WTC11 (cell line): ENCODE measurements at regions not wholly inside any gene's neighbourhood (a gene's known extent, or its start where the extent isn't known, plus 50 kb on each side); places are given as distances from the start of the nearest gene placed in this dataset.

Experiments used
- ATAC-seq: fragments of 200-7000 bp; cut with Tn5 transposase; 2 replicates; pipeline ENCODE4 v1.10.0; 2021; ENCODE audit warnings: mild to moderate bottlenecking, moderate library complexity
- CTCF ChIA-PET: fragments of 300-600 bp; sonication (Branson Sonifier 250); formaldehyde crosslinking; loops from one replicate; lab custom pipeline; 2021; ENCODE audit warnings: antibody characterized with exemption; lab: Charles Lee
- POLR2A ChIA-PET: fragments of 350-600 bp; sonication (Branson Sonifier 250); formaldehyde crosslinking; loops from one replicate; lab custom pipeline; 2021; ENCODE audit warnings: antibody characterized with exemption; lab: Charles Lee
- DNase-seq: peaks from one replicate; pipeline ENCODE4 v3.0.0; 2021; ENCODE audit warnings: low spot score
- H3K27ac Mint-ChIP-seq: 2 replicates; pipeline ENCODE4 v1.8.0; 2021; ENCODE audit warnings: mixed read lengths
- H3K27me3 Mint-ChIP-seq: 2 replicates; pipeline ENCODE4 v1.8.0; 2021; ENCODE audit warnings: low read depth, mild to moderate bottlenecking, moderate library complexity, mixed read lengths
- H3K36me3 Mint-ChIP-seq: 2 replicates; pipeline ENCODE4 v1.8.0; 2021; ENCODE audit warnings: mixed read lengths
- H3K4me1 Mint-ChIP-seq: 2 replicates; pipeline ENCODE4 v1.8.0; 2022; ENCODE audit warnings: mixed read lengths
- H3K4me3 Mint-ChIP-seq: 2 replicates; pipeline ENCODE4 v1.8.0; 2021; ENCODE audit warnings: mild to moderate bottlenecking, moderate library complexity, mixed read lengths
- H3K9me3 Mint-ChIP-seq: 2 replicates; pipeline ENCODE4 v1.8.0; 2021; ENCODE audit warnings: mixed read lengths
- CREM ChIP-seq: sonication (generic); formaldehyde crosslinking; IDR thresholded peaks from 2 replicates; pipeline ENCODE4 v1.8.1; 2022; ENCODE audit warnings: mild to moderate bottlenecking, missing genetic modification reagents, moderate library complexity
- E2F4 ChIP-seq: sonication (generic); formaldehyde crosslinking; IDR thresholded peaks from 2 replicates; pipeline ENCODE4 v1.8.1; 2022; ENCODE audit warnings: low read depth, mild to moderate bottlenecking, moderate library complexity, missing genetic modification reagents, borderline replicate concordance
- ETV6 ChIP-seq: sonication (generic); formaldehyde crosslinking; IDR thresholded peaks from 2 replicates; pipeline ENCODE4 v1.8.1; 2022; ENCODE audit warnings: mild to moderate bottlenecking, missing genetic modification reagents
- GRHL2 ChIP-seq: fragments of 250-450 bp; sonication (Bioruptor Pico); IDR thresholded peaks from 2 replicates; pipeline ENCODE4 v1.8.0; 2022; ENCODE audit warnings: mild to moderate bottlenecking, moderate library complexity; ENCODE audit not compliant: insufficient replicate concordance, severe bottlenecking
- GTF2I ChIP-seq: fragments of 250-450 bp; sonication (Bioruptor Pico); conservative IDR thresholded peaks from 2 replicates; pipeline ENCODE4 v1.4.0; 2021; ENCODE audit warnings: mild to moderate bottlenecking
- HMGXB4 ChIP-seq: sonication (generic); formaldehyde crosslinking; IDR thresholded peaks from 2 replicates; pipeline ENCODE4 v1.8.1; 2023; ENCODE audit warnings: mild to moderate bottlenecking, moderate library complexity, missing genetic modification reagents
- IRF1 ChIP-seq: sonication (generic); formaldehyde crosslinking; IDR thresholded peaks from 2 replicates; pipeline ENCODE4 v1.8.0; 2023; ENCODE audit warnings: missing genetic modification reagents
- KAT7 ChIP-seq: sonication (generic); formaldehyde crosslinking; IDR thresholded peaks from 2 replicates; pipeline ENCODE4 v1.8.1; 2023; ENCODE audit warnings: missing genetic modification reagents, mild to moderate bottlenecking, borderline replicate concordance
- MAX ChIP-seq: sonication (generic); formaldehyde crosslinking; IDR thresholded peaks from 2 replicates; pipeline ENCODE4 v1.8.0; 2022; ENCODE audit warnings: mild to moderate bottlenecking, missing genetic modification reagents
- MXD4 ChIP-seq: fragments of 250-450 bp; sonication (Bioruptor Pico); IDR thresholded peaks from 2 replicates; pipeline ENCODE4 v1.8.0; 2021; ENCODE audit warnings: mild to moderate bottlenecking, moderate library complexity, borderline replicate concordance
- NFE2L1 ChIP-seq: sonication (generic); formaldehyde crosslinking; IDR thresholded peaks from 2 replicates; pipeline ENCODE4 v1.8.1; 2023; ENCODE audit warnings: missing genetic modification reagents
- NFYB ChIP-seq: sonication (generic); formaldehyde crosslinking; conservative IDR thresholded peaks from 2 replicates; pipeline ENCODE4 v1.8.0; 2022; ENCODE audit warnings: low read depth, missing genetic modification reagents
- NR2C2 ChIP-seq: sonication (generic); formaldehyde crosslinking; IDR thresholded peaks from 2 replicates; pipeline ENCODE4 v1.8.0; 2022; ENCODE audit warnings: mild to moderate bottlenecking, missing genetic modification reagents
- PRDM15 ChIP-seq: sonication (generic); formaldehyde crosslinking; IDR thresholded peaks from 2 replicates; pipeline ENCODE4 v1.8.0; 2022; ENCODE audit warnings: missing genetic modification reagents
- RORB ChIP-seq: fragments of 250-450 bp; sonication (Bioruptor Pico); IDR thresholded peaks from 2 replicates; pipeline ENCODE4 v1.9.0; 2021; ENCODE audit warnings: mild to moderate bottlenecking
- STAT6 ChIP-seq: sonication (generic); formaldehyde crosslinking; conservative IDR thresholded peaks from 2 replicates; pipeline ENCODE4 v1.8.1; 2023; ENCODE audit warnings: mild to moderate bottlenecking, low read depth, missing genetic modification reagents, moderate library complexity
- TEAD4 ChIP-seq: sonication (generic); formaldehyde crosslinking; IDR thresholded peaks from 2 replicates; pipeline ENCODE4 v1.8.0; 2022; ENCODE audit warnings: mild to moderate bottlenecking, missing genetic modification reagents
- ZBTB43 ChIP-seq: sonication (generic); formaldehyde crosslinking; IDR thresholded peaks from 2 replicates; pipeline ENCODE4 v1.8.1; 2023; ENCODE audit warnings: mild to moderate bottlenecking, missing genetic modification reagents
- ZNF219 ChIP-seq: sonication (generic); formaldehyde crosslinking; IDR thresholded peaks from 2 replicates; pipeline ENCODE4 v1.8.0; 2023; ENCODE audit warnings: missing genetic modification reagents, mild to moderate bottlenecking, borderline replicate concordance
- ZNF232 ChIP-seq: sonication (generic); formaldehyde crosslinking; IDR thresholded peaks from 2 replicates; pipeline ENCODE4 v1.8.0; 2022; ENCODE audit warnings: mild to moderate bottlenecking, missing genetic modification reagents
- ZNF317 ChIP-seq: sonication (generic); formaldehyde crosslinking; IDR thresholded peaks from 2 replicates; pipeline ENCODE4 v1.8.1; 2023; ENCODE audit warnings: low read depth, mild to moderate bottlenecking, moderate library complexity, missing genetic modification reagents, borderline replicate concordance
- ZNF425 ChIP-seq: fragments of 250-450 bp; sonication (Bioruptor Pico); conservative IDR thresholded peaks from 2 replicates; pipeline ENCODE4 v1.9.0; 2021; ENCODE audit warnings: mild to moderate bottlenecking

DNA sequence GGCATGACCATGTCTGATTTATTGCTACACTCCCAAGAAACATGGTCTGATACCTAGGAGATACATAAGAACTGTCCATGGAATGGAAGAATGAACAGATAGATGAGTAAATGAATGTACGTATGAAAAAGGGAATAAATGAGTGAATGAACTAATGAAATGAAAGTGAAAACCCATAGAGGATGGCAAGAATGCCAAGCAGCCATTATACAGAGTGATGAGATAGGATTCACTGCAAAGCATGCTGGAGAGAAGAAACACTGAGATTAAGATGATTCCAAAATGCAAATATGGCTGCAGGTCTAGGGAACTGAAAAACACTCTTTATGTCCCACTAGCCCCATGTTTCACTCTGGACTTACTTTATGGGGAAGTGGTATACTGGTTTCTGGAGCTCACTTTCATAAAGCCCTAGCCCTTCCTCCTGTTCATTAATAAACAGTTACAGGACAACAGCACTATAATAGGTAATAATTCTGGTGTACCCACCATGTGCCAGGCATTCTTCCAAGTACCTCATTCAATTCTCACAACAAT, 170.3 kb upstream of the RAD23B start:
- CTCF ChIA-PET = no interaction called here
- H3K4me3 Mint-ChIP-seq = no peak overlapping the region
- H3K27ac Mint-ChIP-seq = no peak overlapping the region
- no peaks in the 10 kb centered on the region for H3K36me3 Mint-ChIP-seq
- no peak for ATAC-seq
- no peaks in the 10 kb centered on the region for H3K4me1 Mint-ChIP-seq
- H3K9me3 Mint-ChIP-seq = no peaks in the 10 kb centered on the region; the same call in 1 of the 2 replicates
- no peak for DNase-seq
- TF ChIP-seq IRF1 = no peak
- no peak for TF ChIP-seq GRHL2
- TF ChIP-seq STAT6 (CRISPR knock-in tag) = no peak
- TF ChIP-seq MXD4 = no peak
- TF ChIP-seq NR2C2 (CRISPR knock-in tag) = no peak
- no peak for TF ChIP-seq MAX (CRISPR knock-in tag)
- no peak for TF ChIP-seq E2F4 (CRISPR knock-in tag)
- no peak for TF ChIP-seq ETV6
- no peak for TF ChIP-seq PRDM15
- no peak for TF ChIP-seq ZBTB43 (CRISPR knock-in tag)
- no peak for TF ChIP-seq CREM
- no peak for TF ChIP-seq GTF2I (CRISPR knock-in tag)
- no peak for TF ChIP-seq NFE2L1 (CRISPR knock-in tag)
- no peak for TF ChIP-seq RORB (CRISPR knock-in tag)
- TF ChIP-seq, all 79 proteins: peak for 0
- POLR2A ChIA-PET = no interaction called here
- no peaks in the 10 kb centered on the region for H3K27me3 Mint-ChIP-seq

- Mint-ChIP-seq H3K4me3 (no peak overlapping the region), H3K27me3 (no peaks in the 10 kb centered on the region), H3K36me3 (no peaks in the 10 kb centered on the region), H3K4me1 (no peaks in the 10 kb centered on the region), H3K27ac (no peak overlapping the region), H3K9me3 (no peaks in the 10 kb centered on the region)
- POLR2A ChIA-PET = no interaction called here
- CTCF ChIA-PET = no interaction called here
- no peak for DNase-seq
- ATAC-seq = no peak
- TF ChIP-seq NFYB (CRISPR knock-in tag) (no peak), TEAD4 (CRISPR knock-in tag) (no peak), ZNF219 (CRISPR knock-in tag) (no peak), ZNF425 (CRISPR knock-in tag) (no peak), ZNF232 (no peak), ZNF317 (CRISPR knock-in tag) (no peak), KAT7 (no peak), HMGXB4 (CRISPR knock-in tag) (no peak)
Measured at GRCh38 chr9:107118863-107119624, 164.0 kb upstream of the RAD23B start.
